ENCODE measurements at regions not wholly inside any gene's neighbourhood (a gene's known extent, or its start where the extent isn't known, plus 50 kb on each side); places are given as distances from the start of the nearest gene placed in this dataset.

DNA sequence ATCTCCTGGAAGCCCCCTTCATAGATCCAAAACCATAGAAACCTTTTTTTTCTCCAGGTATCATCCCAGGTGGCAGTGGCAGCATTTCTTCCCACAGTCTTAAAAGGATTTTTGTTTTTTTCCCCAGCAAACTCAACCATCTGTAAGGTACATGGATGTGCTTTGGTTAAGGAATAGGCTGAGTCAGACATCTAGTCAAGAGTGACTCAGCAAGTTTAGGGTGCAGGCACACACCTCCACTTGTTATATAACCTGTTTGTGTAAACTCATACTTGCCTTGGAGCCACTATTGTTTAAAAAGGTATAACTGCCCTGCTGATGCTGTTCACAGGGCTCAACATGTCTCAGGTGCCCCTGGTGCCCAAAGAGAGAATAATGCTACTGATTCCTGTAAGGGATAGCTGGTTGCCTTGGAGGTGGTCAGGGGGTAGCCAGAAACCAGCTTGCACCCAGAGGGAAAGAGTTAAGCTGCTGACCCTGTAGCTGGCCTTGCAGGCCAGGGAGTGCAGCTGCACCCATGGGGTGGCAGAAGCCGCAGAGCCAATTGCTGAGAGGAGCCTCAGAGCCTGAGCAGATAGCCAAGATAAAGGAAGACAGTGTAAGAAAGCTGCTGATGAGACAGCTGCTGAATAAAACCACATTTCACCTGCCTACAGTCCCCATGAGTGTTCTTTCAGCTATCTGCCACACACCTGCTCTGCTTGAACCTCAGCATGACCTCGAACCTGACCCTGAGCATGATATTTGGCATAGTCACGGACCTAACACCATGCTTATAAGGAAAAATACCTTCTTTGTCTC is 1726.1 kb upstream of the RAG2 start:
- in situ Hi-C loops (cut with MboI; ENCODE audit: low sequenced_read_pairs): no loop called here

DNA sequence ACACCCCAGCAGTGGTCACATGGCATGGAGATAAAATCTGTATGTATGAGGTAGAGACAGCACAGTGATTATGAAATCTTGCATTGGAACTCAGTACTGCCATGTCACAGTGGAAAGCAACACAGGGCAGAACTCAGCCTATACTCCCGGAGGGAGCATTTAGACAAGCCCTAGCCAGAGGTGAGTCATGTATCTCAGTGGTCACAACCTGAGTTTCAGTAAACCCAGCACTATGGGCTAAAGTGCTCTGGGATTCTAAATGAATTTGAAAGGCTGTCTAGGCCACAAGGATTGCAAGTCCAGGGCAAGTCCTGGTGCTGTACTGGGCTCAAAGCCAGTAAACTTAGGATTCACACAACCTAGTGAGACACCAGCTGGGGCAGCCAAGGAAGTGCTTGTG is 1717.1 kb upstream of the RAG2 start:
- in situ Hi-C loops (cut with MboI; ENCODE audit: low sequenced_read_pairs): no loop called here

DNA sequence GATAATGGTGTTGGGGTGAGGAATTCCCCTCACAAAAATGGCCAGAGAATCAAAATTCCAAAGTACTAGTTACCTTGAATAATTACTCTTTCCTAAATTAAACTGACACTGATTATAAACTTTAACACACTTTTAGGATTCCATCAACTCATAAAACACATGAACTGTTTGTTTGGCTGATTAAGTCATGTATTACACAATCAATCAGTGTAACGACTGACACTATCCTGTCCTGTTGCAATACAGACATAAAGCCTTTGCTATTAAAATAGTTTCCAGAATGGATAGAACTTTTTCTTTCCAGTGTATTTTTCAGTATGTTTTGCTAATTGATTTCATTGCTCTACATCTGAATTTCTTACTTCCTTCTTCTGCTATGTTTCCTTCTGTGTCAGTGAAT is 1709.4 kb upstream of the RAG2 start:
- in situ Hi-C loops (cut with MboI; ENCODE audit: low sequenced_read_pairs): no loop called here

DNA sequence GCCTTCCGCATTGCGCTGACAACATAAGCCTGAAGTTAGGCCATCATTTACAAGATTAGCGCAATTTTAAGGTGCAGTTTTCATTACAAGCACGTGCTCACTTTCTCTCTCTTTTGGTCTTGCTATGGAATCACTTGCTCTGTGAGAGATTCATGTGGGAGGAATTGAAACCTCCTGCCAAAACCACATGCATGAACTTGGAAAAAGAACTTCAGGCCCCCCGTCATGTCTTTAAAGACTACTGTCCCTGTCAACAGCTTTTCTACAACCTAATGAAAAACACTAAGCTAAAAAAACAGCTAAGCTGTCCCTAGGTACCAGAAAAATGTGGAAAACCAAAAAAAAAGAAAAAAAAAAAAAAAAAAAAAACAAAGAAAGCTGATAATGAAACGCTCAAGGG is 1707.6 kb upstream of the RAG2 start:
- in situ Hi-C loops (cut with MboI; ENCODE audit: low sequenced_read_pairs): no loop called here

DNA sequence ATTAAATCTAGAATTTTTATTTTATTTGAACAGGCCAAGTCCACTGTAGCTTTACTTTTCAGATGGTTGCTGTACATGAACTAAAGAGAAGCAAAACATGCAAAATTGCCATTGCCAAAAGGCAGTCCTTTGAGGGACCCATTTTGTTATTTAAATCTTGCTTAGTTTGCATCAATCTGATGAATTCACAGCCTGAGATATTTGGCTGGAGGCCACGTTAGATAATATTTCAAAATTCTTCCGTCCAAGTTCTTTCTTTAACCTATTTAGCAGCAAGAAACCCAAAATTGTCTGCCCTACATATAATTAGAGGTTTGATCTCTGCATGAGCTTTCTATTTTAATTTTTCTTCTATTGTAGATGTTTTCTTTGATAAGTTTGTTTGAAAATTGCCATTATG is 1706.9 kb upstream of the RAG2 start:
- in situ Hi-C loops (cut with MboI; ENCODE audit: low sequenced_read_pairs): no loop called here

DNA sequence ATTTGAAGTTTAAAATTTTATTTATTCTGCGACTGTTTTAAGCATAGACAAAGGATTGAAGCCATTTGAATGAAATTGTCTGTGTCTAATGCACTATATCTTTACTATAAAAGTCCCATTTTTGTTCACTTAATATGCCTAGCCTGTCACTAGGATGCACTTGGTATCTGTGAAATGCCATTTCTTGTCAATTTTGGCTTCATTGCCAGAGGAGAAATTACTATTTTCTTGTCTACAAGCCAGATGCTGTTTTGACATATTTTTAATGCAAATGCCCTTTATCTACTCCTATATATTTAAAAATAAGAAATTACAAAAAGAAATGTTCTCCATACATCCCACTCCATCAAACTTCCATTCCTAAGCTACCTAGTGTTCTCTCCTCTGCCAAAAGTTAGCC is 1704.5 kb upstream of the RAG2 start:
- in situ Hi-C loops (cut with MboI; ENCODE audit: low sequenced_read_pairs): no loop called here

DNA sequence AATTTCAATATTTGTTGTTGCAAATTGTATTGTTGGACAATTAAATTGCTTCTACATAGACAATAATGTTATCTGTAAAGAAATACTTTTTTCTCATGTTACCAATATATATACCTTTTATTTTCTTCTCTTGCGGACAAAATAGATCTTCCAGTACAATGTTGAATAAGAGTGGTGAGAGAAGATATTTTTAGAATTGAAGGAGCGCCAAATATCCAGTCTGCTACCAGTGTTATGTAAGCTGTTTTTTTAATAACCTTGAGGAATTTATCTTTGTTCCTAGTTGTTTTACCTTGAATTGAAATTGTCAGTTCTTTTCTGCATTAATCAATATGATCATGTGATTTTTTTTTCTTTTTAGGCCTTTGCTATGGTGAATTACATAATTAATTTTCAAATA is 1702.5 kb upstream of the RAG2 start:
- in situ Hi-C loops (cut with MboI; ENCODE audit: low sequenced_read_pairs): no loop called here

DNA sequence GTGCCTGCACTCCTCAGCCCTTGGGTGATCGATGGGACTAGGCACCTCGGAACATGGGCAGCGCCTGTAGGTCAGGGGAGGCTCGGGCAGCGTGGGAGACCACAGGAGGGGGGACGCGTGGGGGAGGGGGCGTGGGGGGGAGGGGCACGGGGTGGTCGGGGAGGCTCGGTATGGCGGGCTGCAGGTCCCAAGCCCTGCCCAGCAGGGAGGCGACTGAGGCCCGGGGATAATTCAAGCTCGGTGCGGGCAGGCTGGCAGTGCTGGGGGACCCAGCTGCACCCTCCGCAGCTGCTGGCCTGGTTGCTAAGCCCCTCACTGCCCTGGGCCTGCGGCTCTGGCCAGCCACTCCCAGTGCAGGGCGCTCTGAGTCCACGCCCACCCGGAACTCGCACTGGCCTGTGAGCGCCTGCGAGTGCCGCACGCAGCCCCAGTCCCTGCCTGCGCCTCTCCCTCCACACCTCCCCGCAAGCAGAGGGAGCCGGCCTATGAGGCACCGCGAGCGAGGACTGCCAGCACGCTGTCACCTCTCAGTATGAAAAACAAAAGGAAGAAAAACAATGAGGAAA is 1698.3 kb upstream of the RAG2 start:
- in situ Hi-C loops (cut with MboI; ENCODE audit: low sequenced_read_pairs): no loop called here

DNA sequence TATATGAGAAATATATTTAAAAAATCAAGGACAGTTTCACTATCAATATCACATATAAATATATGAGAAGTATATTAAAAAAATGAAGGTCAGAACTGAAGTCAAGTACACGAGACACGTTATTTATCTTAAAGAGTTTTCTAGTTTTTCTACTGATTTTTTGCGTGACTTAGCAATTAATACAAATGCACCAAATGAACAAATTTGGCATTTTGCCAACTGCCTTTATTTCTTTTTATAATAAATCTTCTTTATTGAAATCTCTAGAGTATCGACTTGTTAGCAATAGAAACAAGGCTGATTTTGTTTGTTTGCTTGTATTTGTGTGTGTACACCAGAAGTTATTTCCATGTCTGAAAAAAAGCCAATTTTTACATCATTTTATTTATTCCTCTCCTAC is 1684.7 kb upstream of the RAG2 start:
- in situ Hi-C loops (cut with MboI; ENCODE audit: low sequenced_read_pairs): no loop called here

DNA sequence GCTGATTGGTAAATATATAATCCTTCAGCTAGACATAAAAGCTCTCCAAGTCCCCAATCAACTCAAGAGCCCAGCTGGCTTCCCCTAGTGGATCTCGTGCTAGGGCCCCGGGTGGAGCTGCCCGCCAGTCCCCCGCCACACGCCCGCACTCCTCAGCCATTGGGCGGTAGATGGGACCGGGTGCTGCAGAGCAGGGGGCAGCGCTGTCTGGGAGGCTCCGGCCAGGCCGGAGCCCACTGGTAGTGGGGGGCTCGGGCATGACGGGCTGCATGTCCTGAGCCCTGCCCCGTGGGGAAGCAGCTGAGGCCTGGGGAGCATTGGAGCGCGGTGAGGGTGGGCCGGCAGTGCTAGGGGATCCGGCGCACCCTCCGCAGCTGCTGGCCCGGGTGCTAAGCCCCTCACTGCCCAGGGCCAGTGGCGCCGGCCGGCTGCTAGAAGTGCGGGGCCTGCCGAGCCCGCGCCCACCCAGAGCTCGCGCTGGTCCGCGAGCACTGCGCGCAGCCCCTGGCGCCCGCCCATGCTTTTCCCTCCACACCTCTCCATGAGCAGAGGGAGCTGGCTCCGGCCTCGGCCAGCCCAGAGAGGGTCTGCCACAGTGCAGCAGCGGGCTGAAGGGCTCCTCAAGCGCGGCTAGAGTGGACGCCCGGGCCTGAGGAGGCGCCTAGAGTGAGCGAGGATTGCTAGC is 1680.6 kb upstream of the RAG2 start:
- in situ Hi-C loops (cut with MboI; ENCODE audit: low sequenced_read_pairs): no loop called here

DNA sequence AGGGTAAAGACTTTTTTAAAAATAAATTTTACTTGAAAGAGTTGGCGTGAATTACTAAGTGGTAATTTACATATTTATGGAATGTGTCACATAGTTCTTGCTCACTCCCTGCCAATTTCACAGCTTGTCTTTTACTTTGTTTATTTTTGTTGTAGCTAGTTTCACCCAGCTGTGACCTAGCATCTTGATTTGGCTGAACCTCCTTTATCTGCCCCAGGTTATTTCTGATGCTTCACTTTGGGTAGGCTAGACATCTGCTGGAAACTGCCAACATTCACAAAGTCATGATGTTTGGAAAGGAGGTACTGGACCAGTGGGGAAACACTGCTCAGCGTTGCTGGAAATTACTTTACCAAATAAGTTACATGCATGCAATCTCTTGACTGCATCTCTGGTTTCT is 1676.0 kb upstream of the RAG2 start:
- in situ Hi-C loops (cut with MboI; ENCODE audit: low sequenced_read_pairs): no loop called here

DNA sequence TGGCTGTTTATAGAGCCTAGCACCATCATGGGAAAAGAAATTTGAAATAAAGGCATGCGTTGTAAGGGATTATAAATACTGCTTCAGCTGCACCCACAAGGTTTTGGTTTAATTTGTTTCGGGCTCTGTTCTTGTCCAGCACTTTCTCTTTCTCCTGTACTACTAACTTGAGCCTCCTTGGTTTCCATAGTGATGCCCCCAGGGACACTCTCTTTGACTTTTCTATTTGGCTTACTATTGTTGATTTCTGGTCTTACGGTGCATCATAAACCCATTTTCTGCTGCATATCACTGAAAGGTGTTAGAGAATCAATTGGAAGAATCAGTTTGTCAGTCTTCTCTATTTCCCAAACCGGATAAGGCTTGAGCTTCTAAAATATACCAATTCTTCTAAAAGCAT is 1674.3 kb upstream of the RAG2 start:
- in situ Hi-C loops (cut with MboI; ENCODE audit: low sequenced_read_pairs): no loop called here

DNA sequence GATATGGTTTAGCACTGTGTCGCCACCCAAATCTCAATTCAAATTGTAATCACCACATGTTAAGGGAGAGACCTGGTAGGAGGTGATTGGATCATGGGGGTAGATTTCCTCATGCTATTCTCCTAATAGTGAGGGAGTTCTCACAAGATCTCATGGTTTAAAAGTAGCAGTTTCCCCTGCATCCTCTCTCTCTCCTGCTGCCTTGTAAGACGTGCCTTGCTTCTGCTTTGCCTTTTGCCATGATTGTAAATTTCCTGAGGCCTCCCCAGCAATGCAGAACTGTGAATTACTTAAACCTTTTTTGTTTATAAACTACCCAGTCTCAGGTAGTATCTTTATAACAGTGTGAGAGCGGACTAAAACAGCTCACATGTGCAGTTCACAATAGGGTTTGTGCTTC is 1668.7 kb upstream of the RAG2 start:
- in situ Hi-C loops (cut with MboI; ENCODE audit: low sequenced_read_pairs): no loop called here

DNA sequence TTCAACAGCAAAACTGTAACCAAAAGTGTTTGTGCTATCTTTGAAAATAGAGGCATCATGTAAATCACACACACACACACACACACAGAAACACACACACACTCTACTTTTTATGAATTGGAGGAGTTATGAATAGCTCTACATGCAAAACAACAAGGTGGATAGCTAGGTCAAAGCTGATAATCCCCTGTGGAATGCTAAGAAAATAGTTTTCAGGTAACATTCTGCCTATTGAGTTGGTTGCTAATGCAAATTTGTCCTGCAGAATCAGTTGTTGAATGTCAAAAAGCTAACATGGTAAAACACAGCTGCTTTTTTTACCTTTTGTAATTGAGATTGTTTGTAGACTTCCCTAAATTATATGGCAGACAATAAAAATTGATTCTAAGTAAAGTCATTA is 1658.4 kb upstream of the RAG2 start:
- in situ Hi-C loops (cut with MboI; ENCODE audit: low sequenced_read_pairs): no loop called here

DNA sequence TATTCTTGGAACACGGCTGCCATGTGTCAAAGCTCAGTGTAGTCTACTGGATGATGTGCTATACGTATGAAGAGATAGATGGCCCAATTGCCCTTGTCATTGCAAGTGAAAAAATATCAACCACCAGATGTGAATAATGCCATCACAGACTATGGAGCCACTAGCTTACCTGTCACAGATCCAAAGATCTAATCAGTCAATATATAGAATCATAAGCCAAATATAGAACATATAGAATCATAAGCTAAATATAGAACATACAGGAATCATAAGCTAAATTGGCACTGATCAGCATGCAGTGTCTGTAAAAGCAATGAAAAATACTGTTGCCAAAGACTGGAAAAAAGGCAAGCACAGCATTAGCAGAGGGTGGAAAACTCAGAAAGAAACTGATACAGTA is 1656.9 kb upstream of the RAG2 start:
- in situ Hi-C loops (cut with MboI; ENCODE audit: low sequenced_read_pairs): no loop called here

DNA sequence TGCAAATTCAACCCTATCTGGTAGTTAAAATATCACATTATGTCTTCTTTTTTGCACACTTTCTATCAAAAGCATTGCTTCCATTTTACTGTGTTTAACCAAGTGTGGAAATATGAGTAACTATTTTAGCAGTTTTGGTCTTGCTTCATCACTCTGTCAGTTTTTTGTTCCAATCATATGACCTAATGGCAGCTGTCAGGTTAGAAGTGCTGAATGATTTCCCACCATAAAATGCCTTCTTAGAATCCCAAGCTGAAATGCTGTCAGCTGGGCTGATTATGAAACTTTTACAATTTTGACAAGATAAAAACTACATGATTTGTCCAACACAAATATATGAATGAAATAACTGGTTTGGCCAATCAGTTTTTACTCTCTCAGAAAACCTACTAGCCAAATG is 1654.6 kb upstream of the RAG2 start:
- in situ Hi-C loops (cut with MboI; ENCODE audit: low sequenced_read_pairs): no loop called here

DNA sequence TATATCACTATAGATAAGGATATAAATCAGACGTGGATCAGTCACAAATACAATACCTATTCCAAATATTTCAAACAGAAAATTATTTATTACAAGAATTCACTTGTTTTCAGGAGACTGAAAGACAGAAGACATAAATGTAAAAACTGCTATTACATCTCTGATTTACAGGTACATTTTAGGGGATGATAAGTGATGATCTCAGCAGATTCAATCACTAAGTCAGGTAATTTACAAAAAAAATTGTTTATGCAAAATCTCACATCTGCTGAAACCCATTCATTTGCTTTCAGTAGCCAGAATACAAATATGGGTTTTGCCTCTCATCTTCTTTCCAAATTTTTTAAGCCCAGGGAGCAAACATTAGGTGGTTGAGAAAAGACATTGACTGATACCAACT is 1648.4 kb upstream of the RAG2 start:
- in situ Hi-C loops (cut with MboI; ENCODE audit: low sequenced_read_pairs): no loop called here

DNA sequence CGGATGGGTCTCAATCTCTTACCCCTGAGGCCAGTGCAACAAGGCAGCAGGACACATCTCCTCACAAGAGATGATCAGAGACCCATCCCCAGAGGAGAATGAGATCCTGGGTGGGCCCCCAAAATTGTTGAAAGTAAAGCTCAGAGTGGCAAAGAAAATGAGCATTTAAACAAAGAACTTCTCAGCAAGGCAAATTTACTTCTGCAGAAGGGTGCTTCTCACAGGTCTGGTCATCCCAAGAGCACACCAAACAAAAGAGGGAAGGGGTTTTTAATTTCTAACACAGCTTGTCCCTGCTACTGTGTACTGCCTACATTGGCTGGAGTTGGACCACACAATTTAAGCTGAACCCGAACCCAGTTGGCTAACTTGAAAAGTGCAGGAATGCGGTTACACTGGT is 1628.6 kb upstream of the RAG2 start:
- in situ Hi-C loops (cut with MboI; ENCODE audit: low sequenced_read_pairs): no loop called here

DNA sequence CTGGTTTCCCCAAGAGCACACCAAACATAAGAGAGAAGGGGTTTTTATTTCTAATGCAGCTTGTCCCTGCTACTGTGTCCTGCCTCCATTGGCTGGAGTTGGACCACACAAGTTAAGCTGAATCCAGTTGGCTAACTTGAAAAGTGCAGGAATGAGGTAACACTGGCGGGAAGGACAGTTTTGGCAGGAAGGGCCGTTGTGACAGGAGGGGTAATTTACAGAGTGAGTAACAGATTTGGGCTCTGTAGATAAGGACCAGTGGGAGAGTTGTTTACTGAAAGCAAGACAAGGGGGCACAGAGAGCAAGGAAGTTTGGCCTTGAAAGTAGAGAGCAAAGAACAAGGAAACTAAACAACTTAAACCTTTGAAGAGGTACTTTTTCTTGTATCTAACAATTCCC is 1623.3 kb upstream of the RAG2 start:
- in situ Hi-C loops (cut with MboI; ENCODE audit: low sequenced_read_pairs): no loop called here

DNA sequence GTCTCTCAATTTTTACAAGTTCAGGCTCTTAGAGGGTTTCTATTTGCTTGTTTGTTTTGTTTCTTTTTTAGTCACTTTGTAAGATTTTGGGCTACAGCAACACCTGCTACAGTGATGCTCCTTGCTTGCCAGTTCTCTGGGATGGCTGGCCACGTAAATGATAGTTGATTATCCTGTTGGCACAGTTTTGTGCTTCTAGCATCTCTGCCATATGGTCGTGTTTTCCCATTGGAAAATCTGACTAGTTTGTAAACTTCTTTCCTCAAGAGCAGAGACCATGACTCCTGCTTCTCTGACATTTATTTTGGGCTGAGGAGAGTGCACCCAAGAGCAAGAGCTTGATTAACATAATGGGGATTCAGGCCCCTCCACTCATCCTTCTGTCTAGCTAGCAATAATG is 1621.6 kb upstream of the RAG2 start:
- in situ Hi-C loops (cut with MboI; ENCODE audit: low sequenced_read_pairs): no loop called here

DNA sequence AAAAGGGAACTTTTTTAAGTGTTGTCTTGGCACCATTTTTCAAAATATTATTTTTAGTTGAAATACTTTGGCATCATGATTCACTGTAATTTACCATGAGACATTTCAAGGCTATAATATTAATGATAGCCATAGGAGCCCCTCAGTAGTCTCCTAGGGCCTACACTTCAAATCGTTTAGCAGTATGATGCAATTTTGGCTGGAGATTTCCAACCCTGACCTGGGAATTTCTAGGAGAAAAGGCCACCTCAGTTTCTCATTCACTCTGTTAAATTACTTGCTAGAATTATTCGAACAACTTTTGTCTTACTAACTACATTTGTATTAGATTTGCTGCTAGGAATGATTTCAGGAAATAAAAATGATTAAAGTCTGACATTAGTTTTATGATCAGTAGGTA is 1610.9 kb upstream of the RAG2 start:
- in situ Hi-C loops (cut with MboI; ENCODE audit: low sequenced_read_pairs): no loop called here

DNA sequence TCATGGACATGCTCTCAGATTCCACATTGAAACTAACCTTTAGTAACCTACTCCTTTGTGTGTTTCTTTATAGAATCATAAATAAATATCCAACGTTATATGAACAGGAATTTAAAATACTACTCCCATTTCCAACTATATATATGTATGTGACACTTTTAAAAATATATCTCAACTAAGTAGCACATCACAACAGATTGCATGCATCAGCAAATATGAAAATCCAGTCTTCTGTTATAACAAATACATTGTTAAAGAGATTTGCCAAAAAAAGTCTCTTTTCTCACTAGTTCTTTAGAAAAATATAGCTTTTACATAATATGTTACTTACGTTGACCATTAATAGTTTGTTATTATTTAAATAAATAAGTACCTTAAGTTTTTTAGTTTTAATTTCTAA is 1608.6 kb upstream of the RAG2 start:
- in situ Hi-C loops (cut with MboI; ENCODE audit: low sequenced_read_pairs): no loop called here

All from HL-60/S4 treated with phorbol 12-myristate 13-acetate at 8.2 ng/mL for 4 days and 3 days (cell line).